SK-N-SH (cell line): ENCODE measurements at regions not wholly inside any gene's neighbourhood (a gene's known extent, or its start where the extent isn't known, plus 50 kb on each side); places are given as distances from the start of the nearest gene placed in this dataset.

ENCODE experiments used
- CTCF ChIA-PET: fragments of 300-600, 350-600 bp; formaldehyde crosslinking; extraction: SDS; loops from one replicate; lab custom pipeline; 2021; lab: Yijun Ruan, JAX
- POLR2A ChIA-PET: fragments of 350-600 bp; sonication (Branson Sonifier 250); formaldehyde crosslinking; extraction: SDS; loops from one replicate; lab custom pipeline; 2020; ENCODE audit warnings: antibody characterized with exemption, inconsistent platforms; lab: Yijun Ruan, JAX
- DNase-seq: peaks from one replicate; pipeline ENCODE4 v3.0.0; 2012
- H2AFZ ChIP-seq: fragments of 200-600 bp; sonication (generic); 2 replicates; pipeline ENCODE4 v1.8.1; 2016; ENCODE audit warnings: antibody characterized with exemption, mild to moderate bottlenecking, low read depth
- H3F3A ChIP-seq: fragments of 200-600 bp; sonication (generic); replicated peaks from 2 replicates; pipeline ENCODE3; 2016; ENCODE audit warnings: antibody characterized with exemption, mild to moderate bottlenecking; ENCODE audit not compliant: insufficient read depth
- H3K27ac ChIP-seq, 2 experiments: fragments of 200-500 bp in 1 of 2; fragments of 200-600 bp in 1 of 2; sonication (Bioruptor generic) in 1 of 2; sonication (generic), shearing (Covaris generic) in 1 of 2; 2 replicates each; pipeline versions ENCODE4 v1.5.1 to v1.6.1; 2014 to 2016; ENCODE audit warnings: low read depth in 2 of 2, inconsistent platforms in 1 of 2, low read length in 1 of 2, mild to moderate bottlenecking in 1 of 2, mixed read lengths in 1 of 2
- H3K27me3 ChIP-seq: fragments of 200-600 bp; sonication (generic), shearing (Covaris generic); 2 replicates; pipeline ENCODE4 v1.6.1; 2016; ENCODE audit warnings: mixed run types; ENCODE audit not compliant: insufficient read depth
- H3K36me3 ChIP-seq, 2 experiments: fragments of 200-500 bp in 1 of 2; fragments of 200-600 bp in 1 of 2; sonication (Bioruptor generic) in 1 of 2; sonication (generic) in 1 of 2; replicated peaks in 1 of 2; 2 replicates each; pipeline versions ENCODE3 to v1.5.1; 2014 to 2016; ENCODE audit warnings: low read length in 1 of 2, mild to moderate bottlenecking in 1 of 2; ENCODE audit not compliant: insufficient read depth in 2 of 2, control insufficient read depth in 1 of 2
- H3K4me1 ChIP-seq, 2 experiments: fragments of 200-500 bp in 1 of 2; fragments of 200-600 bp in 1 of 2; sonication (Bioruptor generic) in 1 of 2; sonication (generic), shearing (Covaris generic) in 1 of 2; 2 replicates each; pipeline versions ENCODE4 v1.5.1 to v1.6.1; 2014 to 2016; ENCODE audit warnings: low read depth in 1 of 2, low read length in 1 of 2, mixed run types in 1 of 2; ENCODE audit not compliant: insufficient read depth in 2 of 2, control insufficient read depth in 1 of 2
- H3K4me2 ChIP-seq: fragments of 200-600 bp; sonication (generic), shearing (Covaris generic); 2 replicates; pipeline ENCODE4 v1.6.1; 2017; ENCODE audit warnings: mixed run types
- H3K4me3 ChIP-seq, 2 experiments: fragments of 200-500 bp in 1 of 2; fragments of 200-600 bp in 1 of 2; sonication (Bioruptor generic) in 1 of 2; sonication (generic), shearing (Covaris generic) in 1 of 2; 2 replicates each; pipeline versions ENCODE4 v1.5.1 to v1.8.1; 2014 to 2016; ENCODE audit warnings: low read depth in 2 of 2, inconsistent platforms in 1 of 2, low read length in 1 of 2, mild to moderate bottlenecking in 1 of 2, mixed read lengths in 1 of 2, moderate library complexity in 1 of 2
- H3K79me2 ChIP-seq: fragments of 200-600 bp; sonication (generic); 2 replicates; pipeline ENCODE4 v1.8.1; 2017; ENCODE audit warnings: mild to moderate bottlenecking; ENCODE audit not compliant: insufficient read depth
- H3K9ac ChIP-seq: fragments of 200-600 bp; sonication (generic); 2 replicates; pipeline ENCODE4 v1.6.1; 2017; ENCODE audit warnings: mixed run types
- H3K9me2 ChIP-seq: fragments of 200-600 bp; sonication (generic); 2 replicates; pipeline ENCODE4 v1.6.1; 2017; ENCODE audit warnings: mixed run types
- H3K9me3 ChIP-seq: fragments of 200-600 bp; sonication (generic); 2 replicates; pipeline ENCODE4 v1.6.1; 2017; ENCODE audit warnings: mixed run types, mild to moderate bottlenecking, moderate library complexity
- H4K20me1 ChIP-seq: fragments of 200-600 bp; sonication (generic); 2 replicates; pipeline ENCODE4 v1.6.1; 2017; ENCODE audit warnings: mild to moderate bottlenecking, mixed run types; ENCODE audit not compliant: insufficient read depth
- EP300 ChIP-seq, 2 experiments: IDR thresholded peaks; 2 replicates each; pipeline versions ENCODE4 v1.4.0 to v1.6.1; 2012; ENCODE audit warnings: borderline replicate concordance in 1 of 2, low read depth in 1 of 2, low read length in 1 of 2
- FOSL2 ChIP-seq: IDR thresholded peaks from 2 replicates; pipeline ENCODE4 v1.4.0; 2012; ENCODE audit warnings: low read depth, mild to moderate bottlenecking, moderate library complexity, borderline replicate concordance
- GATA2 ChIP-seq: sonication (generic); formaldehyde crosslinking; IDR thresholded peaks from 2 replicates; pipeline ENCODE4 v1.5.0; 2020; ENCODE audit warnings: mild to moderate bottlenecking, missing genetic modification reagents
- NFIC ChIP-seq: IDR thresholded peaks from 2 replicates; pipeline ENCODE4 v1.4.0; 2012; ENCODE audit warnings: borderline replicate concordance
- NRF1 ChIP-seq: IDR thresholded peaks from 2 replicates; pipeline ENCODE4 v1.6.1; 2012; ENCODE audit warnings: low read depth, mild to moderate bottlenecking, low read length
- POLR2AphosphoS5 ChIP-seq: IDR thresholded peaks from 2 replicates; pipeline ENCODE4 v1.6.1; 2012; ENCODE audit warnings: low read depth, low read length
- RCOR1 ChIP-seq: fragments of 150-350 bp; IDR thresholded peaks from 2 replicates; pipeline ENCODE4 v1.6.1; 2017; ENCODE audit warnings: antibody characterized with exemption, low read length
- SIN3A ChIP-seq: IDR thresholded peaks from 2 replicates; pipeline ENCODE4 v1.6.1; 2012; ENCODE audit warnings: low read depth, mild to moderate bottlenecking, low read length, moderate library complexity, borderline replicate concordance
- SMC3 ChIP-seq: IDR thresholded peaks from 2 replicates; pipeline ENCODE4 v1.6.1; 2012; ENCODE audit warnings: low read depth, low read length, improper control_type of control experiment
- TAF1 ChIP-seq: IDR thresholded peaks from 2 replicates; pipeline ENCODE4 v1.6.1; 2012; ENCODE audit warnings: low read depth, mild to moderate bottlenecking, low read length, moderate library complexity, borderline replicate concordance
- TCF12 ChIP-seq: IDR thresholded peaks from 2 replicates; pipeline ENCODE4 v1.4.0; 2012
- TEAD4 ChIP-seq: IDR thresholded peaks from 2 replicates; pipeline ENCODE4 v1.4.0; 2012; ENCODE audit warnings: mild to moderate bottlenecking, borderline replicate concordance; ENCODE audit not compliant: insufficient read depth
- TF ChIP-seq, protein P1 (sequence below): fragments of 150-350 bp; IDR thresholded peaks from 2 replicates; pipeline ENCODE4 v1.6.1; 2017; ENCODE audit warnings: antibody characterized with exemption, low read length, low read depth, borderline replicate concordance
- TF ChIP-seq, protein P2 (sequence below): IDR thresholded peaks from 2 replicates; pipeline ENCODE4 v1.4.0; 2012; ENCODE audit warnings: low read depth
- TF ChIP-seq, protein P3 (sequence below): fragments of 150-350 bp; IDR thresholded peaks from 2 replicates; pipeline ENCODE4 v1.6.1; 2016; ENCODE audit warnings: mild to moderate bottlenecking, low read depth, low read length
- TF ChIP-seq, protein P4 (sequence below): IDR thresholded peaks from 2 replicates; pipeline ENCODE4 v1.6.1; 2012; ENCODE audit warnings: mild to moderate bottlenecking, low read depth, low read length, moderate library complexity
- TF ChIP-seq, protein P5 (sequence below): fragments of 200-600 bp; sonication (generic); IDR thresholded peaks from 2 replicates; pipeline ENCODE4 v1.6.1; 2017; ENCODE audit warnings: antibody characterized with exemption, mild to moderate bottlenecking, moderate library complexity

DNA sequence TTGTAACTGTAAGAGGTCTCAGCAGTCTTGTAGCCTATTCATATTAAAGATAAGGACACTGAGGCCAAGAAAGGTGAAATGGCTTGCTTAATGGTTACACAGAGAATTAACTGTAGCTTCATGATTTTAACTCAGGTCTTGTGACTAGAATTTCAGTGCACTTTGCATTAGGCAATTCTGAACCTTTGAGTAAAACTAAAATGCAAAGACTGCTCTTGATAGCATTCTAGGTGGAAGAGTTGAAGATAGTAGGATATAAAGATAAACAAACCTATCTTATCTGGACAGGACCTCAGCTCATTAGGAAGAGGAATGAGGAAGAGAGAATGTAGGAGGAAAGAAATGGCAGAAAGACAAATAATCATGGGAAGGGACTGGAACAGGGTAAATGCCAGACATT, 68.6 kb upstream of the RGL1 start:
- H2AFZ ChIP-seq, result no peak overlapping the region
- no peaks in the 10 kb centered on the region for H3K9me3 ChIP-seq
- DNase-seq, result no peak
- H3F3A ChIP-seq, result no peaks in the 10 kb centered on the region
- POLR2A ChIA-PET, result no interaction called here
- no peaks in the 10 kb centered on the region for H4K20me1 ChIP-seq
- CTCF ChIA-PET, result no interaction called here
- no peaks in the 10 kb centered on the region for H3K27me3 ChIP-seq
- H3K36me3 ChIP-seq, result no peaks in the 10 kb centered on the region
- TF ChIP-seq POLR2AphosphoS5 (no peak), NFIC (no peak), SIN3A (no peak), TAF1 (no peak), RCOR1 (no peak), TEAD4 (no peak), FOSL2 (no peak), TCF12 (no peak), EP300 (IDR thresholded peaks at IDR 0.05; ENCODE audit: borderline replicate concordance in 1 of 2, low read depth in 1 of 2, low read length in 1 of 2) (no peak), NRF1 (no peak), GATA2 (CRISPR knock-in tag) (no peak), SMC3 (no peak)
- TF ChIP-seq, protein P1, sequence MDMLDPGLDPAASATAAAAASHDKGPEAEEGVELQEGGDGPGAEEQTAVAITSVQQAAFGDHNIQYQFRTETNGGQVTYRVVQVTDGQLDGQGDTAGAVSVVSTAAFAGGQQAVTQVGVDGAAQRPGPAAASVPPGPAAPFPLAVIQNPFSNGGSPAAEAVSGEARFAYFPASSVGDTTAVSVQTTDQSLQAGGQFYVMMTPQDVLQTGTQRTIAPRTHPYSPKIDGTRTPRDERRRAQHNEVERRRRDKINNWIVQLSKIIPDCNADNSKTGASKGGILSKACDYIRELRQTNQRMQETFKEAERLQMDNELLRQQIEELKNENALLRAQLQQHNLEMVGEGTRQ, result no peak
- TF ChIP-seq, protein P2, sequence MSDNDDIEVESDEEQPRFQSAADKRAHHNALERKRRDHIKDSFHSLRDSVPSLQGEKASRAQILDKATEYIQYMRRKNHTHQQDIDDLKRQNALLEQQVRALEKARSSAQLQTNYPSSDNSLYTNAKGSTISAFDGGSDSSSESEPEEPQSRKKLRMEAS, result no peak
- TF ChIP-seq, protein P3, sequence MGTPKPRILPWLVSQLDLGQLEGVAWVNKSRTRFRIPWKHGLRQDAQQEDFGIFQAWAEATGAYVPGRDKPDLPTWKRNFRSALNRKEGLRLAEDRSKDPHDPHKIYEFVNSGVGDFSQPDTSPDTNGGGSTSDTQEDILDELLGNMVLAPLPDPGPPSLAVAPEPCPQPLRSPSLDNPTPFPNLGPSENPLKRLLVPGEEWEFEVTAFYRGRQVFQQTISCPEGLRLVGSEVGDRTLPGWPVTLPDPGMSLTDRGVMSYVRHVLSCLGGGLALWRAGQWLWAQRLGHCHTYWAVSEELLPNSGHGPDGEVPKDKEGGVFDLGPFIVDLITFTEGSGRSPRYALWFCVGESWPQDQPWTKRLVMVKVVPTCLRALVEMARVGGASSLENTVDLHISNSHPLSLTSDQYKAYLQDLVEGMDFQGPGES, result no peak
- TF ChIP-seq, protein P4, sequence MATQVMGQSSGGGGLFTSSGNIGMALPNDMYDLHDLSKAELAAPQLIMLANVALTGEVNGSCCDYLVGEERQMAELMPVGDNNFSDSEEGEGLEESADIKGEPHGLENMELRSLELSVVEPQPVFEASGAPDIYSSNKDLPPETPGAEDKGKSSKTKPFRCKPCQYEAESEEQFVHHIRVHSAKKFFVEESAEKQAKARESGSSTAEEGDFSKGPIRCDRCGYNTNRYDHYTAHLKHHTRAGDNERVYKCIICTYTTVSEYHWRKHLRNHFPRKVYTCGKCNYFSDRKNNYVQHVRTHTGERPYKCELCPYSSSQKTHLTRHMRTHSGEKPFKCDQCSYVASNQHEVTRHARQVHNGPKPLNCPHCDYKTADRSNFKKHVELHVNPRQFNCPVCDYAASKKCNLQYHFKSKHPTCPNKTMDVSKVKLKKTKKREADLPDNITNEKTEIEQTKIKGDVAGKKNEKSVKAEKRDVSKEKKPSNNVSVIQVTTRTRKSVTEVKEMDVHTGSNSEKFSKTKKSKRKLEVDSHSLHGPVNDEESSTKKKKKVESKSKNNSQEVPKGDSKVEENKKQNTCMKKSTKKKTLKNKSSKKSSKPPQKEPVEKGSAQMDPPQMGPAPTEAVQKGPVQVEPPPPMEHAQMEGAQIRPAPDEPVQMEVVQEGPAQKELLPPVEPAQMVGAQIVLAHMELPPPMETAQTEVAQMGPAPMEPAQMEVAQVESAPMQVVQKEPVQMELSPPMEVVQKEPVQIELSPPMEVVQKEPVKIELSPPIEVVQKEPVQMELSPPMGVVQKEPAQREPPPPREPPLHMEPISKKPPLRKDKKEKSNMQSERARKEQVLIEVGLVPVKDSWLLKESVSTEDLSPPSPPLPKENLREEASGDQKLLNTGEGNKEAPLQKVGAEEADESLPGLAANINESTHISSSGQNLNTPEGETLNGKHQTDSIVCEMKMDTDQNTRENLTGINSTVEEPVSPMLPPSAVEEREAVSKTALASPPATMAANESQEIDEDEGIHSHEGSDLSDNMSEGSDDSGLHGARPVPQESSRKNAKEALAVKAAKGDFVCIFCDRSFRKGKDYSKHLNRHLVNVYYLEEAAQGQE, result no peak
- TF ChIP-seq, protein P5, sequence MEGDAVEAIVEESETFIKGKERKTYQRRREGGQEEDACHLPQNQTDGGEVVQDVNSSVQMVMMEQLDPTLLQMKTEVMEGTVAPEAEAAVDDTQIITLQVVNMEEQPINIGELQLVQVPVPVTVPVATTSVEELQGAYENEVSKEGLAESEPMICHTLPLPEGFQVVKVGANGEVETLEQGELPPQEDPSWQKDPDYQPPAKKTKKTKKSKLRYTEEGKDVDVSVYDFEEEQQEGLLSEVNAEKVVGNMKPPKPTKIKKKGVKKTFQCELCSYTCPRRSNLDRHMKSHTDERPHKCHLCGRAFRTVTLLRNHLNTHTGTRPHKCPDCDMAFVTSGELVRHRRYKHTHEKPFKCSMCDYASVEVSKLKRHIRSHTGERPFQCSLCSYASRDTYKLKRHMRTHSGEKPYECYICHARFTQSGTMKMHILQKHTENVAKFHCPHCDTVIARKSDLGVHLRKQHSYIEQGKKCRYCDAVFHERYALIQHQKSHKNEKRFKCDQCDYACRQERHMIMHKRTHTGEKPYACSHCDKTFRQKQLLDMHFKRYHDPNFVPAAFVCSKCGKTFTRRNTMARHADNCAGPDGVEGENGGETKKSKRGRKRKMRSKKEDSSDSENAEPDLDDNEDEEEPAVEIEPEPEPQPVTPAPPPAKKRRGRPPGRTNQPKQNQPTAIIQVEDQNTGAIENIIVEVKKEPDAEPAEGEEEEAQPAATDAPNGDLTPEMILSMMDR, result no peak
- TF ChIP-seq, all 33 proteins: peak for 0
- Histone ChIP-seq H3K4me1 (peaks cover 0 to 3% of the 10 kb centered on the region in 2 experiments; a peak in 3 of 4 replicates), H3K4me2 (no peak overlapping the region), H3K4me3 (no peak overlapping the region), H3K9me2 (no peaks in the 10 kb centered on the region), H3K9ac (no peak overlapping the region), H3K27ac (no peak overlapping the region), H3K79me2 (no peaks in the 10 kb centered on the region)
